Myocyte (in vitro differentiated cells): ENCODE measurements at regions not wholly inside any gene's neighbourhood (a gene's known extent, or its start where the extent isn't known, plus 50 kb on each side); places are given as distances from the start of the nearest gene placed in this dataset.

Experiments
- DNase-seq: peaks from one replicate; pipeline ENCODE4 v3.0.0-alpha.2; 2012; ENCODE audit warnings: low read depth

- peak; percentile 54 for DNase-seq
Observed at GRCh38 chr4:126957556-126957955, 675.2 kb upstream of the INTU start.

- no peak for DNase-seq
Observed at GRCh38 chr4:126957987-126958386, 674.8 kb upstream of the INTU start.

GRCh38 chr4:126958482-126958881, 674.3 kb upstream of the INTU start:
- no peak for DNase-seq

GRCh38 chr4:126959056-126959745, 673.6 kb upstream of the INTU start:
- no peak for DNase-seq

- DNase-seq: no peak
Observed at GRCh38 chr4:126960760-126961159, 672.0 kb upstream of the INTU start.

GRCh38 chr4:126961661-126962060, 671.1 kb upstream of the INTU start:
- DNase-seq: no peak

GRCh38 chr4:126965877-126966276, 666.9 kb upstream of the INTU start:
- no peak for DNase-seq

- DNase-seq: no peak
Observed at GRCh38 chr4:126969360-126970235, 663.2 kb upstream of the INTU start.

GRCh38 chr4:126973201-126973600, 659.6 kb upstream of the INTU start:
- DNase-seq: no peak

GRCh38 chr4:126976850-126977632, 655.7 kb upstream of the INTU start:
- DNase-seq: peak; percentile 19

- no peak for DNase-seq
Observed at GRCh38 chr4:126986005-126986404, 646.8 kb upstream of the INTU start.

- DNase-seq: no peak
Observed at GRCh38 chr4:126986828-126987227, 645.9 kb upstream of the INTU start.

GRCh38 chr4:126991965-126992364, 640.8 kb upstream of the INTU start:
- peak; percentile 74 for DNase-seq

- peak; percentile 14 for DNase-seq
Observed at GRCh38 chr4:126992910-126993309, 639.8 kb upstream of the INTU start.

- DNase-seq: no peak
Observed at GRCh38 chr4:126993351-126993750, 639.4 kb upstream of the INTU start.

GRCh38 chr4:126995235-126995634, 637.5 kb upstream of the INTU start:
- no peak for DNase-seq

GRCh38 chr4:127000110-127000509, 632.6 kb upstream of the INTU start:
- DNase-seq: no peak

- peak; percentile 34 for DNase-seq
Observed at GRCh38 chr4:127000846-127001245, 631.9 kb upstream of the INTU start.

GRCh38 chr4:127001933-127002332, 630.8 kb upstream of the INTU start:
- no peak for DNase-seq

- DNase-seq: no peak
Observed at GRCh38 chr4:127006446-127006877, 626.3 kb upstream of the INTU start.

GRCh38 chr4:127007305-127007704, 625.5 kb upstream of the INTU start:
- no peak for DNase-seq

- DNase-seq: peak; percentile 30
Observed at GRCh38 chr4:127012549-127012948, 620.2 kb upstream of the INTU start.
